ENCODE measurements at regions not wholly inside any gene's neighbourhood (a gene's known extent, or its start where the extent isn't known, plus 50 kb on each side); places are given as distances from the start of the nearest gene placed in this dataset.

DNA sequence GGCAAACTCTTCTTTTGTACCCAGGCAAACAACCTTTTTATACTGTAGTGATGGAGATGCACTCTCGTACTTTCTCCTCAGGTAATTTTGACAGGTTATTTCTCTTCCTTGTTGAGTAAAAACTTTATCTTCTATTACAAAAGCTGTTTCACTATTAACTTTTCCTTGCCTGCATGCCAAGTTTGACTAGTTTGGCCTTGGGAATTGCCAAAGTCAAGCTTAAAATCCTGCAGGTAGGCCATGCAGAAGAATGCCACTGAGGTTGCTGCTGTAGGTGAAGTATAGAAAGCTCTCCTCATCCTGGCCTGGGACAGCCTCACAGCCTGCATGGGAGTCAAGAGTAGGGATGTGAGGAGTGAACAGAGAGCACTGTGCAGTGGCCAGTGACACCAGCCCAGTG lies 1293.5 kb upstream of the CHAC2 start:
- WGBS (ENCODE audit: insufficient coverage, insufficient replicate concordance, low lambda C conversion rate, missing lambda C conversion rate): 0% methylated on average over 1 of the region's 1 CpG
- Histone ChIP-seq H3K4me3 (no peak overlapping the region), H4K20me1 (ENCODE audit: control insufficient read depth, insufficient read depth) (no peaks in the 10 kb centered on the region), H3K9ac (ENCODE audit: control insufficient read depth, insufficient read depth, low read length) (no peak overlapping the region), H3K27ac (ENCODE audit: control insufficient read depth, insufficient read depth) (no peak overlapping the region), H2AFZ (ENCODE audit: control insufficient read depth, low read depth, low read length) (no peak overlapping the region), H3K4me2 (ENCODE audit: control insufficient read depth, insufficient read depth) (no peak overlapping the region), H3K27me3 (replicated peaks in 1 of 2; ENCODE audit: control insufficient read depth in 2 of 2, insufficient read depth in 2 of 2, low read length in 1 of 2) (no peaks in the 10 kb centered on the region), H3K4me1 (ENCODE audit: control insufficient read depth, insufficient read depth, low read length) (no peaks in the 10 kb centered on the region), H3K79me2 (ENCODE audit: control insufficient read depth, insufficient read depth, low read length) (no peaks in the 10 kb centered on the region), H3K9me3 (replicated peaks; ENCODE audit: control insufficient read depth, insufficient read depth, low read length) (no peaks in the 10 kb centered on the region), H3K36me3 (ENCODE audit: control insufficient read depth in 2 of 2, insufficient read depth in 2 of 2, low read length in 1 of 2) (no peaks in the 10 kb centered on the region)
- DNase-seq (ENCODE audit: low read depth, low spot score) (no peak), FAIRE-seq (no peak), ATAC-seq (no peak)
- ChIA-PET SMC1A (ENCODE audit: uncharacterized antibody, unreplicated experiment) (interaction anchor here (1.1 kb wide), 1 partner anchor 27 kb away, joined by 3 read pairs; no protein-coding TSS in a partner anchor), RAD21 (ENCODE audit: unreplicated experiment) (no interaction called here), CTCF (no interaction called here), POLR2A (no interaction called here)
- TF ChIP-seq, protein P1, sequence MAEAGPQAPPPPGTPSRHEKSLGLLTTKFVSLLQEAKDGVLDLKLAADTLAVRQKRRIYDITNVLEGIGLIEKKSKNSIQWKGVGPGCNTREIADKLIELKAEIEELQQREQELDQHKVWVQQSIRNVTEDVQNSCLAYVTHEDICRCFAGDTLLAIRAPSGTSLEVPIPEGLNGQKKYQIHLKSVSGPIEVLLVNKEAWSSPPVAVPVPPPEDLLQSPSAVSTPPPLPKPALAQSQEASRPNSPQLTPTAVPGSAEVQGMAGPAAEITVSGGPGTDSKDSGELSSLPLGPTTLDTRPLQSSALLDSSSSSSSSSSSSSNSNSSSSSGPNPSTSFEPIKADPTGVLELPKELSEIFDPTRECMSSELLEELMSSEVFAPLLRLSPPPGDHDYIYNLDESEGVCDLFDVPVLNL (IDR thresholded peaks at IDR 0.05; ENCODE audit: low read depth, low read length): no peak
- TF ChIP-seq CBX5 (IDR thresholded peaks at IDR 0.05; ENCODE audit: low read depth) (no peak), LARP7 (IDR thresholded peaks at IDR 0.05) (no peak), USF1 (IDR thresholded peaks at IDR 0.05; ENCODE audit: borderline replicate concordance, extremely low read length, insufficient read depth, low read depth, low read length) (no peak), RAD51 (IDR thresholded peaks at IDR 0.05) (no peak), BACH1 (IDR thresholded peaks at IDR 0.05; ENCODE audit: borderline replicate concordance) (no peak), RCOR1 (conservative IDR thresholded peaks at IDR 0.05; ENCODE audit: low read depth, low read length) (no peak), EGR1 (IDR thresholded peaks at IDR 0.05; ENCODE audit: borderline replicate concordance in 1 of 2, low read depth in 2 of 2, low read length in 2 of 2) (no peak), ZNF622 (IDR thresholded peaks at IDR 0.05) (no peak), NRF1 (conservative IDR thresholded peaks at IDR 0.05; ENCODE audit: low read depth, low read length) (no peak), MEF2A (IDR thresholded peaks at IDR 0.05; ENCODE audit: insufficient read depth, low read depth, low read length) (no peak), ETV6 (conservative IDR thresholded peaks at IDR 0.05 in 1 of 2, IDR thresholded peaks at IDR 0.05 in 1 of 2; ENCODE audit: borderline replicate concordance in 1 of 2, low read depth in 1 of 2) (no peak)
- TF ChIP-seq, protein P2, sequence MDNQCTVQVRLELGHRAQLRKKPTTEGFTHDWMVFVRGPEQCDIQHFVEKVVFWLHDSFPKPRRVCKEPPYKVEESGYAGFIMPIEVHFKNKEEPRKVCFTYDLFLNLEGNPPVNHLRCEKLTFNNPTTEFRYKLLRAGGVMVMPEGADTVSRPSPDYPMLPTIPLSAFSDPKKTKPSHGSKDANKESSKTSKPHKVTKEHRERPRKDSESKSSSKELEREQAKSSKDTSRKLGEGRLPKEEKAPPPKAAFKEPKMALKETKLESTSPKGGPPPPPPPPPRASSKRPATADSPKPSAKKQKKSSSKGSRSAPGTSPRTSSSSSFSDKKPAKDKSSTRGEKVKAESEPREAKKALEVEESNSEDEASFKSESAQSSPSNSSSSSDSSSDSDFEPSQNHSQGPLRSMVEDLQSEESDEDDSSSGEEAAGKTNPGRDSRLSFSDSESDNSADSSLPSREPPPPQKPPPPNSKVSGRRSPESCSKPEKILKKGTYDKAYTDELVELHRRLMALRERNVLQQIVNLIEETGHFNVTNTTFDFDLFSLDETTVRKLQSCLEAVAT (IDR thresholded peaks at IDR 0.05): no peak
- BruUV-seq (replicated peaks): no TSS peak
- in situ Hi-C loops (cut with MboI) (no loop called here), intact Hi-C loops (cut with micrococcal nuclease; ENCODE audit: unreplicated experiment) (no loop called here)
